PC-3 (cell line): ENCODE measurements at regions not wholly inside any gene's neighbourhood (a gene's known extent, or its start where the extent isn't known, plus 50 kb on each side); places are given as distances from the start of the nearest gene placed in this dataset.

Experiments
- ATAC-seq: fragments of 200-7000 bp; cut with Tn5 transposase; 2 replicates; pipeline ENCODE4 v1.9.1; 2020; ENCODE audit warnings: mild to moderate bottlenecking, moderate library complexity
- BruUV-seq: library from RNA; stranded (reverse); fragments of 400-500 nt; replicated peaks from 2 replicates; lab custom pipeline; 2021; lab: Mats Ljungman, UMichigan
- CTCF ChIA-PET: fragments of 300-600 bp; sonication (Branson Sonifier 250); formaldehyde crosslinking; loops from one replicate; lab custom pipeline; 2022; ENCODE audit warnings: antibody characterized with exemption; lab: Charles Lee
- POLR2A ChIA-PET: fragments of 300-600 bp; sonication (Branson Sonifier 250); formaldehyde crosslinking; loops from one replicate; lab custom pipeline; 2022; ENCODE audit warnings: antibody characterized with exemption; ENCODE audit not compliant: unreplicated experiment; lab: Charles Lee
- DNase-seq: peaks from one replicate; pipeline ENCODE4 v3.0.0-alpha.2; 2015
- H2AFZ ChIP-seq: fragments of 300-600 bp; sonication (generic); 2 replicates; pipeline ENCODE4 v1.6.0; 2016; ENCODE audit warnings: antibody characterized with exemption, low read length
- H3F3A ChIP-seq: fragments of 300-600 bp; sonication (generic); one replicate; pipeline ENCODE4 v1.6.0; 2017; ENCODE audit warnings: antibody characterized with exemption, low read length, control low read depth, mild to moderate bottlenecking; ENCODE audit not compliant: unreplicated experiment
- H3K27ac ChIP-seq: fragments of 300-600 bp; sonication (generic); 2 replicates; pipeline ENCODE4 v1.5.1; 2016; ENCODE audit warnings: mild to moderate bottlenecking, low read length
- H3K27me3 ChIP-seq: fragments of 300-600 bp; sonication (generic); 2 replicates; pipeline ENCODE4 v1.6.1; 2016; ENCODE audit warnings: low read length, mixed read lengths
- H3K36me3 ChIP-seq: fragments of 300-600 bp; sonication (generic); 2 replicates; pipeline ENCODE4 v1.6.1; 2016; ENCODE audit warnings: low read depth, mixed run types, low read length, mixed read lengths
- H3K4me1 ChIP-seq: fragments of 300-600 bp; sonication (generic); 2 replicates; pipeline ENCODE4 v1.5.1; 2016; ENCODE audit warnings: low read length; ENCODE audit not compliant: insufficient read depth
- H3K4me2 ChIP-seq: fragments of 300-600 bp; sonication (generic); 2 replicates; pipeline ENCODE4 v1.6.0; 2016; ENCODE audit warnings: low read length
- H3K4me3 ChIP-seq: fragments of 300-600 bp; sonication (generic); 2 replicates; pipeline ENCODE4 v1.5.1; 2016; ENCODE audit warnings: mild to moderate bottlenecking, low read length, mixed read lengths
- H3K79me2 ChIP-seq: fragments of 300-600 bp; sonication (generic); 2 replicates; pipeline ENCODE4 v1.6.1; 2017; ENCODE audit warnings: low read length, mixed read lengths
- H3K9ac ChIP-seq: fragments of 300-600 bp; sonication (generic); 2 replicates; pipeline ENCODE4 v1.6.0; 2016; ENCODE audit warnings: mild to moderate bottlenecking, low read length
- H3K9me2 ChIP-seq: fragments of 300-600 bp; sonication (generic); replicated peaks from 2 replicates; pipeline ENCODE4 v1.6.1; 2016; ENCODE audit warnings: mixed run types, low read length, mixed read lengths
- H3K9me3 ChIP-seq: fragments of 300-600 bp; sonication (generic); 2 replicates; pipeline ENCODE4 v1.6.1; 2016; ENCODE audit warnings: low read length, mixed read lengths
- H4K20me1 ChIP-seq: fragments of 300-600 bp; sonication (generic); 2 replicates; pipeline ENCODE4 v1.6.1; 2016; ENCODE audit warnings: low read length, mixed read lengths
- CTCF ChIP-seq: fragments of 300-600 bp; sonication (generic); conservative IDR thresholded peaks from 2 replicates; pipeline ENCODE4 v1.5.1; 2017; ENCODE audit warnings: antibody characterized with exemption, low read depth, mild to moderate bottlenecking, low read length
- EZH2 ChIP-seq: fragments of 300-600 bp; sonication (generic); IDR thresholded peaks from one replicate; pipeline ENCODE4 v1.6.1; 2017; ENCODE audit warnings: antibody characterized with exemption, mild to moderate bottlenecking, low read length; ENCODE audit not compliant: unreplicated experiment
- EZH2phosphoT487 ChIP-seq: fragments of 300-600 bp; sonication (generic); IDR thresholded peaks from 2 replicates; pipeline ENCODE4 v1.6.1; 2018; ENCODE audit warnings: mild to moderate bottlenecking, antibody characterized with exemption, low read length, borderline replicate concordance
- intact Hi-C: fragments of 100-400 bp; cut with micrococcal nuclease; formaldehyde crosslinking; loops from 2 replicates; pipeline ENCODE4 v1.9.0; 2023

- Histone ChIP-seq H3K9me2 (no peaks in the 10 kb centered on the region), H3K9ac (no peak overlapping the region), H3K79me2 (no peaks in the 10 kb centered on the region), H3K36me3 (no peaks in the 10 kb centered on the region), H3F3A (no peaks in the 10 kb centered on the region), H3K4me2 (no peak overlapping the region), H3K9me3 (no peaks in the 10 kb centered on the region), H3K4me3 (no peak overlapping the region), H2AFZ (no peak overlapping the region), H3K27ac (no peak overlapping the region), H3K27me3 (peaks cover 52% of the 10 kb centered on the region), H3K4me1 (no peaks in the 10 kb centered on the region), H4K20me1 (no peaks in the 10 kb centered on the region)
- intact Hi-C loops: no loop called here
- ChIA-PET POLR2A (no interaction called here), CTCF (no interaction called here)
- no peak for ATAC-seq
- no TSS peak for BruUV-seq
- no peak for DNase-seq
- TF ChIP-seq EZH2: no peak
- no peak for TF ChIP-seq EZH2phosphoT487
- TF ChIP-seq CTCF: no peak
Observed at GRCh38 chr9:89779405-89780203, 174.8 kb downstream of the GADD45G start.

DNA sequence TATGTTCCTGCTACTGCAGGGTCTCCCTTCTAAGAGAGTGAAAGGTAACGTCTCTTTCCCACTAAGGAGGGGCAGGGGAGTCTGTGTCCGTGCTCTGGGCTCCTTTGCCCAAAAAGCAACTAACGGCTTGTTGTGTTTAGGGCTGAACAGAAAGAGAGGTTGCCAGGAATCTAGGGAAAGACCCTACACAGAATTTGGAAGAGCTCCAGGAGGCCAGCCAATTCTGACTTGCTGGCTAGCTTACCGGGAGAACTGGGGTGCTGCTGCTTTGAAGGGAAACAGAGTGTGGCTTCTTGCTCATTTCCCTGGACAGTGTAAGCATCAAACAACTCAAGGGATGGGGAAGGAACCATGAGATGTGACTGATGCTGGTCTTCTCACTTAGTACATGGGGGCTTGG, 176.1 kb downstream of the GADD45G start:
- no peak overlapping the region for H3K4me2 ChIP-seq
- no peaks in the 10 kb centered on the region for H3K9me3 ChIP-seq

More for the DNA sequence above, 176.1 kb downstream of the GADD45G start:
- TF ChIP-seq CTCF: no peak
- TF ChIP-seq EZH2phosphoT487: no peak
- TF ChIP-seq EZH2: no peak
- POLR2A ChIA-PET: no interaction called here
- Histone ChIP-seq H2AFZ (no peak overlapping the region), H3K36me3 (no peaks in the 10 kb centered on the region), H3K9me2 (no peaks in the 10 kb centered on the region), H3K27ac (no peak overlapping the region), H3K4me3 (no peak overlapping the region), H3K9ac (no peak overlapping the region), H3K79me2 (no peaks in the 10 kb centered on the region), H4K20me1 (no peaks in the 10 kb centered on the region), H3K4me1 (no peaks in the 10 kb centered on the region), H3F3A (no peaks in the 10 kb centered on the region), H3K27me3 (peaks cover 52% of the 10 kb centered on the region)
- no peak for DNase-seq
- no peak for ATAC-seq
- CTCF ChIA-PET: no interaction called here
- intact Hi-C loops: no loop called here
- no TSS peak for BruUV-seq
